ENCODE measurements at regions not wholly inside any gene's neighbourhood (a gene's known extent, or its start where the extent isn't known, plus 50 kb on each side); places are given as distances from the start of the nearest gene placed in this dataset.

- TF ChIP-seq, protein P1, sequence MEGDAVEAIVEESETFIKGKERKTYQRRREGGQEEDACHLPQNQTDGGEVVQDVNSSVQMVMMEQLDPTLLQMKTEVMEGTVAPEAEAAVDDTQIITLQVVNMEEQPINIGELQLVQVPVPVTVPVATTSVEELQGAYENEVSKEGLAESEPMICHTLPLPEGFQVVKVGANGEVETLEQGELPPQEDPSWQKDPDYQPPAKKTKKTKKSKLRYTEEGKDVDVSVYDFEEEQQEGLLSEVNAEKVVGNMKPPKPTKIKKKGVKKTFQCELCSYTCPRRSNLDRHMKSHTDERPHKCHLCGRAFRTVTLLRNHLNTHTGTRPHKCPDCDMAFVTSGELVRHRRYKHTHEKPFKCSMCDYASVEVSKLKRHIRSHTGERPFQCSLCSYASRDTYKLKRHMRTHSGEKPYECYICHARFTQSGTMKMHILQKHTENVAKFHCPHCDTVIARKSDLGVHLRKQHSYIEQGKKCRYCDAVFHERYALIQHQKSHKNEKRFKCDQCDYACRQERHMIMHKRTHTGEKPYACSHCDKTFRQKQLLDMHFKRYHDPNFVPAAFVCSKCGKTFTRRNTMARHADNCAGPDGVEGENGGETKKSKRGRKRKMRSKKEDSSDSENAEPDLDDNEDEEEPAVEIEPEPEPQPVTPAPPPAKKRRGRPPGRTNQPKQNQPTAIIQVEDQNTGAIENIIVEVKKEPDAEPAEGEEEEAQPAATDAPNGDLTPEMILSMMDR (IDR thresholded peaks at IDR 0.05): no peak
- no peak for TF ChIP-seq POLR2A (IDR thresholded peaks at IDR 0.05)
These were observed 320.5 kb upstream of the RSPO3 start for GRCh38 chr6:126797981-126798380.
